ENCODE measurements at regions not wholly inside any gene's neighbourhood (a gene's known extent, or its start where the extent isn't known, plus 50 kb on each side); places are given as distances from the start of the nearest gene placed in this dataset.

DNA sequence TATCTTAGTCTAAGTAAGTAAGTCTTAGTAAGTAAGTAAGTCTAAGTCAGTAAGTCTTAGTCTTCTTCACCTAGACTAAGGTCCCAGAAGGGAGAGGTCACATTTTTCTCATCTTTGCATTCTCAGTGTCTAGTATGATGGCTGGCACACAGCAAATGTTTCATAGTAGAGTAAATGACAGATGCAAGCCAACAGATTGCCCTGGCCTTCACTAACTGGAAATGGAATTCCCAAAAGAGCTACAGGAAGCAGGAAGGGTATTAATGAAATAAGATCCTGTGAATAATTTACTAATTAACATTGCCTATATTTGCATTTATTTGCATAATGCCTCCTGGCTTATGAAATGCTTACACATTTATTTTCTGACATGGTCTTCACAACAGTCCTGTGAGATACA lies 221.6 kb downstream of the RAD51AP2 start:
- TF ChIP-seq, protein P1, sequence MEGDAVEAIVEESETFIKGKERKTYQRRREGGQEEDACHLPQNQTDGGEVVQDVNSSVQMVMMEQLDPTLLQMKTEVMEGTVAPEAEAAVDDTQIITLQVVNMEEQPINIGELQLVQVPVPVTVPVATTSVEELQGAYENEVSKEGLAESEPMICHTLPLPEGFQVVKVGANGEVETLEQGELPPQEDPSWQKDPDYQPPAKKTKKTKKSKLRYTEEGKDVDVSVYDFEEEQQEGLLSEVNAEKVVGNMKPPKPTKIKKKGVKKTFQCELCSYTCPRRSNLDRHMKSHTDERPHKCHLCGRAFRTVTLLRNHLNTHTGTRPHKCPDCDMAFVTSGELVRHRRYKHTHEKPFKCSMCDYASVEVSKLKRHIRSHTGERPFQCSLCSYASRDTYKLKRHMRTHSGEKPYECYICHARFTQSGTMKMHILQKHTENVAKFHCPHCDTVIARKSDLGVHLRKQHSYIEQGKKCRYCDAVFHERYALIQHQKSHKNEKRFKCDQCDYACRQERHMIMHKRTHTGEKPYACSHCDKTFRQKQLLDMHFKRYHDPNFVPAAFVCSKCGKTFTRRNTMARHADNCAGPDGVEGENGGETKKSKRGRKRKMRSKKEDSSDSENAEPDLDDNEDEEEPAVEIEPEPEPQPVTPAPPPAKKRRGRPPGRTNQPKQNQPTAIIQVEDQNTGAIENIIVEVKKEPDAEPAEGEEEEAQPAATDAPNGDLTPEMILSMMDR (IDR thresholded peaks at IDR 0.05): no peak
- TF ChIP-seq POLR2A (IDR thresholded peaks at IDR 0.05): no peak
